GM19463 (cell line): ENCODE measurements at regions not wholly inside any gene's neighbourhood (a gene's known extent, or its start where the extent isn't known, plus 50 kb on each side); places are given as distances from the start of the nearest gene placed in this dataset.

Source experiments
- ATAC-seq: cut with Tn5 transposase; IDR thresholded peaks from one replicate; pipeline ENCODE4 v1.9.1; 2021; ENCODE audit warnings: mild to moderate bottlenecking, moderate library complexity; ENCODE audit not compliant: unreplicated experiment

GRCh38 chr4:34157547-34157946 is 2086.8 kb downstream of the ARAP2 start:
- no peak for ATAC-seq

DNA sequence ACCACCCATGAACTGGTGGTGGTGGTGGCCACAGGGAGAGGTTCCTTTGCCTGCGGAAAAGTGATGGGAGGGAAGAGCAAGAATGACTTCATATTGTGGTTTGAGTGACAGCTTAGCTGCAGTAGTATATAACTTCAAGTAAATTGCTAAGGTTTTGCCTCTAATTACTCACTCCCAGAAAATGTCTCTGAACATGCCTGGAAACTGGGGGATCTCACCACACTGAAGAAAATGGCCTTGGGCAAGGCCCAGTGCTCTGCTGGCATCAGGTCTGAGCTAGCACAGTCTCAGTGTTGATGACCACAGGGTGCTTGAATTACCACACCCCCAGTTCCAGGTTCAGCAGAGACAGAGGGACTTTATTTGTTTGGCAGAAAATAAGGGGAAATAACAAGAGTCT is 2085.4 kb downstream of the ARAP2 start:
- ATAC-seq = no peak

GRCh38 chr4:34170946-34171345 is 2073.4 kb downstream of the ARAP2 start:
- no peak for ATAC-seq

- ATAC-seq = no peak
Measured at GRCh38 chr4:34176609-34177008, 2067.7 kb downstream of the ARAP2 start.

DNA sequence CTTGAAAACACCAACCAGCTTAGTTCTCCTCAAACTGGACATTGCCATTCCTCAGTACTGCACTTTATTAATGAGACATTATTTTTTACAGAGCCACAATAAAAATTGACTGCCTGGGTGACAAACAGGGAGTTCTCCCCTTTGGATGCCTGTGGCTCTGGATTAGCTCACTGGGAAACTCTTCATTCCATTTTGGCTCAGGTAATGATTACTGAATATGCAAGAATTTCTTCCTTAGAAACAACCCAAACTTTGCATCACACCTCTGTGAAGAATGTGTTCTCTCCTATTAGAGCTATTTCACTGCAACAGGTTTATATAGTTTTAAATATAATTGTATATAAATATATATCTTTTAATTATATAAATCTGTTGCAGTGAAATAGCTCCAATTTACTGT is 2065.8 kb downstream of the ARAP2 start:
- no peak for ATAC-seq

- no peak for ATAC-seq
Measured at GRCh38 chr4:34181311-34181841, 2062.9 kb downstream of the ARAP2 start.

DNA sequence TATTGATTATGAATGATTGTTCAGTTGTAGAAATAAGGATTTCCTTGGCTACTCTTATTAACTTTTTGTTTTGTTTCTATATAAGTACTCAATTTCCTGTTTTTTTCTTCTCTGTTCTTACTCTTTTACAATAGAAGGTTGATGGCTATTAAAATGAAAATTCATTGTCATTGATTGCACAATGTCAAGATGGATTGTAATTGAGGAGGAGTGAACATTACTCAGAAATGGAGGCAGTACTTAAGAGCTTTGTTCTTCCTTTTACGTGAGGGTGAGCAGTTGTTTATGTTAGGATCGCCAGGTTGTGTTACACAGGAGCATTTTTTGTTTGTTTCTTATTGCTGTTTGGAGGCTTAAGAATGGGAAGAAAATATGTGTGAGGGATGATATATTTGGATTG is 2062.4 kb downstream of the ARAP2 start:
- no peak for ATAC-seq

- ATAC-seq = no peak
Measured at GRCh38 chr4:34182306-34182705, 2062.0 kb downstream of the ARAP2 start.

DNA sequence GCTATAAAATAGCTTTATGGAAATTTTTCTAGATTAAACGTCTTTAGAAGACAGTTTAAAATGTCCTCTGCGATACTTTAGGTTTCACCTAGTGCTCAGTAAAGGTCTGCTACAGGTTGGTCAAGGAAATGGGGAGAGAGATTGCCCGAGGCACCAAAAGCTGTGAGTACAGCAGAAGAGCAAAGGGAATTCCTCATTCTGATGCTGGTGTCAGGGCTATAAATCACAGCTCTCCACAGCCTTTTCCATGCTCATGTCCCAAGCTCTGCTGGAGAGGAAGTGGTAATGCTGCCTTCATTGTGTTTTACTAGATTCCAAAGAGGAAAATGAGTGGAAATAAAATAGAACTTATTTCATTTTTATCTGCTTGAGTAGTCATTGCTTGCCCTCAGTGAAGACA is 2060.4 kb downstream of the ARAP2 start:
- no peak for ATAC-seq

- no peak for ATAC-seq
Measured at GRCh38 chr4:34187056-34187455, 2057.3 kb downstream of the ARAP2 start.

- no peak for ATAC-seq
Measured at GRCh38 chr4:34191443-34191842, 2052.9 kb downstream of the ARAP2 start.

DNA sequence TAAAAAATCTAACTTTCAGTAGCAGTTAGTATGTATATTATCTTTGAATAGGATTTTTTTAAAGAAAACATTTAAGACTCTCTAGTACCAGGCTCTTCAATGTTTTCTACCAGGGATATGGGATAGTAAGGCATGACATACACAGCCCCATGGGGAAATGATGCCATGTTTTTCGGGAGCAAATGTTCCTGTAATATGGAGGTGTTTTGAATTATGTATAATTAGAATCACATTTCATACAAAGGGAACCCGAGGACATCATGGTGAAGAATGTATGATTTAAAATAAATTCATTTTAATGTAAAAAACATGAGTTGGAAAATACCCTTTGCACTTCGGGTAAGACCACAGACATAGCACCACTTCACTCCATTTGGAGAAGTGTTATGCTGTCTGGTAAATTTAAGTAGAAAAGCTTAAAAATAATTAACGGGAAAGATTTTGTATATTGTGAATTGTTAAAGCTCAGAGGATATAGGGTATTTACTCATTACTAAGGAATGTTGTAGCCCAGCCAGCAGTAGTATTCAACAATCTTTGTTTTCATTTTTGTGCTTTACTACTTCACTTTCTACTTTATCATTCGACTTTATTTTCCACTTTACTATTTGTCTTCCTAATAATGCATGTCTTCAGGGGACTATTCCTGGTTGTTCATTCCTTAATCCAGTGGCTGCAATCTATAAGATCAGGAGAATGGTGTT is 2050.7 kb downstream of the ARAP2 start:
- ATAC-seq = no peak

GRCh38 chr4:34194585-34194984 is 2049.7 kb downstream of the ARAP2 start:
- ATAC-seq = no peak

GRCh38 chr4:34196375-34196774 is 2047.9 kb downstream of the ARAP2 start:
- ATAC-seq = no peak

GRCh38 chr4:34198966-34199365 is 2045.3 kb downstream of the ARAP2 start:
- ATAC-seq = no peak

GRCh38 chr4:34200535-34200934 is 2043.8 kb downstream of the ARAP2 start:
- no peak for ATAC-seq

DNA sequence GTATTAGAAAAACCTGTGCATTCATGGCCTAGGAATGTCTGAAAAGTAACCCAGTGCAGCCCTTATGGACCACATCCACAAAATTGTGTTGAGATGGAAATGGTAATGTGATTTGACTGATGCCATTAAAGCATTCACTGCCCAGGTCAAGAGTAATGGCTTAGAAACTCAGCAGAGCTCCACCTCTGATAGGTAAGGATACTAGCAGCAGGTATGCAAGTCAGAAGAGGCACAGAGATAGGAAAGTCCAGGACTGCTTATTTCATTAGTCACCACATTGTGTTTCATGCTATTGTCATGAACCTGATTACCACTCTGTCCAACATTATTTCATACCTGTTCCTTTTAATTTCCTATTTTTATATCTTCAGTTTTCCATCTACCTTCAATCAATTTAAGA is 2042.2 kb downstream of the ARAP2 start:
- ATAC-seq = no peak

- ATAC-seq = no peak
Measured at GRCh38 chr4:34220601-34221000, 2023.7 kb downstream of the ARAP2 start.

DNA sequence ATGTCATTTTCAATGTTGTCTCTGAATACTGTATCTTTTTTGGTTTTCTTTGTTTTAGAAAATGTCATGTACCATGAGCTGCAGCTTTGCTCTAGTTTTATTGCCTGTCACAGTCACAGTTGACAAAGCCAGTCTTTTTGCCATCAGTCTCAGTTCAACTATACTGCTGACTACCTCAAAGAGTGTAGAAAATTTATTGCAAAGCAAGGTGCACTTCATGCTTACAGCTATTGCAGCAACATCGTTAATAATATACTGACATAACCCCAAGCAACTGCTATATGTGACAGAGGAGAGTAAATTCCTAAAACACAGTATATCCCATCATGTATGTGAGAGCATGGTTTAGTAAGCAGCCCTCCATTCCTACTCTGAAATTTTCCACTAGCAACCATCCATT is 2022.3 kb downstream of the ARAP2 start:
- ATAC-seq = no peak

- no peak for ATAC-seq
Measured at GRCh38 chr4:34236118-34236517, 2008.2 kb downstream of the ARAP2 start.

DNA sequence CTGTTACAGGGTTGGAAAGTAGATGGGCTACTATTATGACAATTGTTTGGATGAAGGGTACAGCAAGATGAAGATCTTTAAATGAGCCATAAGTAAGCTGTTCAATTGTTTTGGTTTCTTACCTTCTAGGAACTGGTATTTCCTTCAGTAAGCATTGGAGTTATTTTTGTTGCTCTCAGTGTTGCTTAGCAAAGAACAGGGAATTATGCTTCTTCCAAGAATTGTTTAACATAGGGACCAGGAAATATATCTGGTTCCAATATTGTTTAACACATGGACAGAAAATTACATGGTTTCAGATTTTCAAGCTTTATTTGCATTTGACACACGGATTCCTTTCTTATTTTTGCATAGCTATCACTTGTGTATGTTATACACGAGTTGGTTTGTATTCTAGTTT is 1999.0 kb downstream of the ARAP2 start:
- ATAC-seq = no peak

DNA sequence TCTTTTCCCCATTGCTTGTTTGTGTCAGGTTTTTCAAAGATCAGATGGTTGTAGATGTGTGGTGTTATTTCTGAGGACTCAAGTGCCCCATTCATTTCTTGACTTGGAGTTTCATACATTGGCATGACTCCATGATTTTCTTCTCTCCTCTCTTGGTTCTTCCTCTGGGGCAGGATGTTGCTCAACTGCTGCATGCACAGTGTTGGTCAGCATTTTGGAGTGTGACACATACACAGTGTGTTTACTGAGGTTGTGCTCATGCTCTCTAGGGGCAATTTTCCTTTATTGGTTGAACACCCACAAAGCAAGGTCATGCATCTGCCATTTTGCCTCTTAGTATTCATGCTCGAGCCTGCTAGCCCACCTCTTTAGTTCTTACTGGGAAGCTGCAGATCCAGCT is 1993.8 kb downstream of the ARAP2 start:
- ATAC-seq = no peak

GRCh38 chr4:34253239-34253638 is 1991.1 kb downstream of the ARAP2 start:
- no peak for ATAC-seq
